K562 (cell line): ENCODE measurements at regions not wholly inside any gene's neighbourhood (a gene's known extent, or its start where the extent isn't known, plus 50 kb on each side); places are given as distances from the start of the nearest gene placed in this dataset.

Source experiments
- CHD2 ChIP-seq: IDR thresholded peaks from 2 replicates; pipeline ENCODE4 v1.6.1; 2011; ENCODE audit warnings: low read depth, low read length
- CTCF ChIP-seq, 3 experiments: IDR thresholded peaks in 2 of 3; conservative IDR thresholded peaks in 1 of 3; 2 replicates each; pipeline ENCODE4 v1.5.1; 2011 to 2012; ENCODE audit warnings: low read length in 3 of 3, mild to moderate bottlenecking in 3 of 3, control low read depth in 2 of 3, improper control_type of control experiment in 1 of 3, inconsistent platforms in 1 of 3, low read depth in 1 of 3, mixed read lengths in 1 of 3, moderate library complexity in 1 of 3; ENCODE audit not compliant: insufficient read depth in 2 of 3
- FOXJ2 ChIP-seq: fragments of 200-800 bp; sonication (Bioruptor generic); IDR thresholded peaks from 2 replicates; pipeline ENCODE4 v1.6.1; 2016; ENCODE audit warnings: missing genetic modification characterization, missing compliant biosample characterization
- GABPA ChIP-seq: fragments of 200-800 bp; sonication (Bioruptor generic); conservative IDR thresholded peaks from 2 replicates; pipeline ENCODE4 v1.6.1; 2016; ENCODE audit warnings: low read depth, missing genetic modification characterization, missing compliant biosample characterization
- PCBP2 ChIP-seq: fragments of 200-400 bp; formaldehyde crosslinking; IDR thresholded peaks from 2 replicates; pipeline ENCODE4 v1.6.1; 2018; ENCODE audit warnings: low read length, low read depth, mild to moderate bottlenecking, moderate library complexity; ENCODE audit not compliant: poor library complexity, severe bottlenecking
- POLR2A ChIP-seq: fragments of 450-650 bp; conservative IDR thresholded peaks from 2 replicates; pipeline ENCODE4 v1.6.1; 2016
- TSHZ1 ChIP-seq: fragments of 250-450 bp; sonication (Bioruptor Pico); IDR thresholded peaks from 2 replicates; pipeline ENCODE4 v1.4.0; 2020; ENCODE audit warnings: mild to moderate bottlenecking, moderate library complexity
- ZKSCAN1 ChIP-seq: fragments of 150-350 bp; IDR thresholded peaks from 2 replicates; pipeline ENCODE4 v1.6.1; 2016; ENCODE audit warnings: low read depth, low read length
- ZNF318 ChIP-seq, 2 experiments: fragments of 450-650 bp; IDR thresholded peaks; 2 replicates each; pipeline ENCODE4 v1.6.1; 2016; ENCODE audit warnings: mild to moderate bottlenecking in 2 of 2, borderline replicate concordance in 1 of 2, low read depth in 1 of 2, moderate library complexity in 1 of 2
- ZNF354B ChIP-seq: fragments of 250-450 bp; sonication (Bioruptor Pico); IDR thresholded peaks from 2 replicates; pipeline ENCODE4 v1.4.0; 2020
- ZNF79 ChIP-seq: fragments of 250-450 bp; sonication (Bioruptor Pico); IDR thresholded peaks from 2 replicates; pipeline ENCODE4 v1.4.0; 2020; ENCODE audit warnings: low read depth, mild to moderate bottlenecking, moderate library complexity

- TF ChIP-seq ZNF79 (CRISPR knock-in tag): no peak
- no peak for TF ChIP-seq ZNF318 (IDR thresholded peaks at IDR 0.05; ENCODE audit: borderline replicate concordance in 1 of 2, low read depth in 1 of 2)
- TF ChIP-seq GABPA (tag): no peak
- no peak for TF ChIP-seq CTCF (IDR thresholded peaks at IDR 0.05 in 2 of 3, conservative IDR thresholded peaks at IDR 0.05 in 1 of 3; ENCODE audit: insufficient read depth in 2 of 3, low read depth in 1 of 3, low read length in 3 of 3)
- TF ChIP-seq ZKSCAN1: no peak
- no peak for TF ChIP-seq FOXJ2 (tag)
- TF ChIP-seq CHD2: no peak
- TF ChIP-seq TSHZ1: no peak
- no peak for TF ChIP-seq PCBP2
- TF ChIP-seq POLR2A: no peak
- no peak for TF ChIP-seq ZNF354B (CRISPR knock-in tag)
Measured at GRCh38 chr11:127255209-127255608, 254.6 kb upstream of the KIRREL3 start.
